ENCODE measurements at regions not wholly inside any gene's neighbourhood (a gene's known extent, or its start where the extent isn't known, plus 50 kb on each side); places are given as distances from the start of the nearest gene placed in this dataset.

DNA sequence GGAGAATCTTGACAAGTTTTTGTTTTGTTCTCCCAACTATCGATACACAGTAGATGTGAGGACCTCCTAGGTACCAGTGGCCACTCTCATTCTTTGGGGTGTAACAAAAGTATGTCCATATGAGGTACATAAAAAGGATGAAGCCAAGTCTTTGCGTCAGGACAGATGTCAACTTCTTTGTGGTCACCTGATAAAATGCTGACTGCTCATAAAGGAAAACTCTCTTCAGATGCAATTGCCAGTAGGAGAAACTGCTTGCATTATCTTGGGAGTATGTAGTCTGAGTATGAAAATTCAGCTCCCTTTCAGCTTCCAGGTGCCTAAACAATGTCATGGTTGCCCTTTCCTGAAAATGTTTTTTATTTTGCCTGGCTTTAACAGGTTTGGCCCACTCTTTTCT, 123.8 kb upstream of the GOLIM4 start:
- no peaks in the 10 kb centered on the region for H3K36me3 Mint-ChIP-seq (ENCODE audit: insufficient read depth)
- TF ChIP-seq, protein P1, sequence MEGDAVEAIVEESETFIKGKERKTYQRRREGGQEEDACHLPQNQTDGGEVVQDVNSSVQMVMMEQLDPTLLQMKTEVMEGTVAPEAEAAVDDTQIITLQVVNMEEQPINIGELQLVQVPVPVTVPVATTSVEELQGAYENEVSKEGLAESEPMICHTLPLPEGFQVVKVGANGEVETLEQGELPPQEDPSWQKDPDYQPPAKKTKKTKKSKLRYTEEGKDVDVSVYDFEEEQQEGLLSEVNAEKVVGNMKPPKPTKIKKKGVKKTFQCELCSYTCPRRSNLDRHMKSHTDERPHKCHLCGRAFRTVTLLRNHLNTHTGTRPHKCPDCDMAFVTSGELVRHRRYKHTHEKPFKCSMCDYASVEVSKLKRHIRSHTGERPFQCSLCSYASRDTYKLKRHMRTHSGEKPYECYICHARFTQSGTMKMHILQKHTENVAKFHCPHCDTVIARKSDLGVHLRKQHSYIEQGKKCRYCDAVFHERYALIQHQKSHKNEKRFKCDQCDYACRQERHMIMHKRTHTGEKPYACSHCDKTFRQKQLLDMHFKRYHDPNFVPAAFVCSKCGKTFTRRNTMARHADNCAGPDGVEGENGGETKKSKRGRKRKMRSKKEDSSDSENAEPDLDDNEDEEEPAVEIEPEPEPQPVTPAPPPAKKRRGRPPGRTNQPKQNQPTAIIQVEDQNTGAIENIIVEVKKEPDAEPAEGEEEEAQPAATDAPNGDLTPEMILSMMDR (IDR thresholded peaks at IDR 0.05; ENCODE audit: unreplicated experiment) = no peak
- no peak overlapping the region for H3K4me3 Mint-ChIP-seq (ENCODE audit: low read depth)
- H3K9me3 Mint-ChIP-seq (ENCODE audit: low read depth) = no peaks in the 10 kb centered on the region
- peaks cover 4% of the 10 kb centered on the region for H3K27me3 Mint-ChIP-seq
- DNase-seq (ENCODE audit: low spot score, unreplicated experiment) = no peak
- no peak overlapping the region for H3K27ac Mint-ChIP-seq
- H3K4me1 Mint-ChIP-seq (ENCODE audit: low read depth) = no peaks in the 10 kb centered on the region

DNA sequence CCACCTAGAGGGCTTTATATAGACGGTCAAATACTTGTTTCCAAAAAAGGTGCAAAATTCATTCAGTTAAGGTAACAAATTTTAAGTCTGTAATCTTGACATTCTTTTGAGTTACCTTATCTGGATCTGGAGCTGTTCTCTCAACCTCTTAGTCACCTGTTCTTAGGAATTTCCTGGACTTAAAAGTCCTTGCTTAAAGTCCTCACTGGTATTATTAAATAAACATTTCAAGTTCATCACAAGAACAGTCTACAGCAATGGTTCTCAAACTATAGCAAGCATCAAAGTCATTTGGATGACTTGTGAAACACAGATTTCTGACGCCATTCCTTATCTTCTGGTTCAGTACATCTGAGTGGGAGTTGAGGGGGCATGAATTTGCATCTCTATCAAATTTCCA, 122.9 kb upstream of the GOLIM4 start:
- H3K9me3 Mint-ChIP-seq (ENCODE audit: low read depth) = no peaks in the 10 kb centered on the region
- TF ChIP-seq, protein P1 (IDR thresholded peaks at IDR 0.05; ENCODE audit: unreplicated experiment) = no peak
- no peak overlapping the region for H3K27ac Mint-ChIP-seq
- H3K27me3 Mint-ChIP-seq = peaks cover 4% of the 10 kb centered on the region
- no peaks in the 10 kb centered on the region for H3K4me1 Mint-ChIP-seq (ENCODE audit: low read depth)
- no peak for DNase-seq (ENCODE audit: low spot score, unreplicated experiment)
- no peaks in the 10 kb centered on the region for H3K36me3 Mint-ChIP-seq (ENCODE audit: insufficient read depth)
- H3K4me3 Mint-ChIP-seq (ENCODE audit: low read depth) = no peak overlapping the region

DNA sequence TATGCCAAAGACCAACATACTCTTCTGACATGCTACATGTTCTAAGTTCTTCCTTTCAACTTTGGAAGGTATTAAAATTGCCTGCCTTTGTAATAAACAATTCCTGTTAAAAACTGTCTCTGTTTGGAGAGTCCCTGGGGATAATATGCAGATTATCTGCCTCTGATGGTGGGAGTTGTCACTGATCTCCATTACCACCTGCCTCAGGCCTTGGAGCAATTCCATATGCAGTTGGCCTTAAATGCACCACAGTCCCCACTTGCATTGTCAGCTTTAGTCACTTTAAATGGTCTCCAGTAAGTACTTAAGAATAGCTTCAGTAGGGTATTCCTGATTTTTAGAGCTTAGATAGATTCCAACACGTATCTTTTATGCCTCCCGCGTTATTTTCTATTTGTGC, 121.1 kb upstream of the GOLIM4 start:
- DNase-seq (ENCODE audit: low spot score, unreplicated experiment) = no peak
- TF ChIP-seq, protein P1 (IDR thresholded peaks at IDR 0.05; ENCODE audit: unreplicated experiment) = no peak
- Mint-ChIP-seq H3K4me1 (ENCODE audit: low read depth) (no peaks in the 10 kb centered on the region), H3K4me3 (ENCODE audit: low read depth) (no peak overlapping the region), H3K36me3 (ENCODE audit: insufficient read depth) (no peaks in the 10 kb centered on the region), H3K27me3 (peaks cover 2% of the 10 kb centered on the region), H3K27ac (no peak overlapping the region), H3K9me3 (ENCODE audit: low read depth) (no peaks in the 10 kb centered on the region)

DNA sequence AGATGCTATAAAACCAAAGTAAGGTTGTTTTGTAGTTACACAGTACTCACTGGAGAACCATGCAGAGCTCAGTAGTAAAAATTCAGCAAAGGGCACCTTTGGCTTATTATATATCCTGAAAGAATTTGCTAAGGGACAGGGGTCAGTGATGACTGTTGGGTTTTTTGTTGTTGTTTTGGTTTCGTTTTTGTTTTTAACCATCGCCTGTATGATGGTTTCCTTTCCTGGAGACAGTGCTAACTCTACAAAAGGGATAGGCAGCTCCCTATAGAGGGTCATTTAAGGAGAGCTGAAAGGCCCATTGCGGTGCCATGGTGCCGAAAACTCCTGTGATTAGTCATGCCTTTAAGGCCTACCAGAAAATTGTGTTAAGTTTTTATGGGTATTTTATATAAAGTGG, 118.2 kb upstream of the GOLIM4 start:
- Mint-ChIP-seq H3K27ac (no peak overlapping the region), H3K27me3 (no peaks in the 10 kb centered on the region), H3K4me1 (ENCODE audit: low read depth) (no peaks in the 10 kb centered on the region), H3K4me3 (ENCODE audit: low read depth) (no peak overlapping the region), H3K9me3 (ENCODE audit: low read depth) (no peaks in the 10 kb centered on the region), H3K36me3 (ENCODE audit: insufficient read depth) (no peaks in the 10 kb centered on the region)
- TF ChIP-seq, protein P1 (IDR thresholded peaks at IDR 0.05; ENCODE audit: unreplicated experiment) = no peak
- DNase-seq (ENCODE audit: low spot score, unreplicated experiment) = no peak

DNA sequence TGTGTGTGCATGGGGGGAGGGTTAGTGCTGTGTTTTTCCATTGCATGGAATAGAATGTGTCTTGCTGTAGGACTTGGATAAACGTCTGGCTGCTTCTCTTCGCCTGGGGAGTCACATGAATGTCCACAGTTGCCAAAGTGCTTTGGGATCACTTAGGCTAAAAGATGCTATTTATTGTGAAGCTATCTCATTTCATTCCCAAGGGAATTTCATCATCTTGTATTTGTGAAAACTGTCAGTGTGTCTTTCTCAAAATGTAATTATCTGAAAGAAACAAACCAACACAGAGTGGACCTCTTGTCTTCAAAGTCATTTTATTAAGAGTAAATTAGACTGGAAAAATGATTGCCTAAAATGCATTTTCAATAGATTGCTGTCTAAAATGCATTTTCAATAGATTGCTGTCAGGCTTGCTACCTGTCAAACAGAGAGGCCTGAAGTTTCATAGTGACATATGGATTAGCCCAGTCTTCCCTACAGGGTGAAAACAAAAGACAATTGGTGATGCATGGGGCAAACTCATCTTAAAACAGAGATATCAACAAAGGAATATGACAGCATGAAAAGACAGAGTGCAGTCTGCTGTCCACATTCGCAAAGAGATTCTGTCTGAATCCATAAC, 117.1 kb upstream of the GOLIM4 start:
- no peak for DNase-seq (ENCODE audit: low spot score, unreplicated experiment)
- no peak overlapping the region for H3K27ac Mint-ChIP-seq
- TF ChIP-seq, protein P1 (IDR thresholded peaks at IDR 0.05; ENCODE audit: unreplicated experiment) = no peak
- H3K36me3 Mint-ChIP-seq (ENCODE audit: insufficient read depth) = no peaks in the 10 kb centered on the region
- H3K4me3 Mint-ChIP-seq (ENCODE audit: low read depth) = no peak overlapping the region
- no peaks in the 10 kb centered on the region for H3K27me3 Mint-ChIP-seq
- H3K9me3 Mint-ChIP-seq (ENCODE audit: low read depth) = no peaks in the 10 kb centered on the region
- H3K4me1 Mint-ChIP-seq (ENCODE audit: low read depth) = no peaks in the 10 kb centered on the region

Measured in progenitor cell of endocrine pancreas (in vitro differentiated cells).